Natural killer cell (primary cell): ENCODE measurements at regions not wholly inside any gene's neighbourhood (a gene's known extent, or its start where the extent isn't known, plus 50 kb on each side); places are given as distances from the start of the nearest gene placed in this dataset.
"Not testable (repeated sequence)": the region's sequence is repeated elsewhere in the genome, so short reads cannot be mapped to it uniquely, and the experiment has no call there.

ENCODE experiments used
- ATAC-seq, 3 donors: fragments of 150-1000 bp in 2 of 3; fragments of 200-7000 bp in 1 of 3; cut with Tn5 transposase; 1 replicate in 1 of 3; 2 replicates in 2 of 3; pipeline ENCODE4 v1.10.0; 2021; ENCODE audit warnings: mild to moderate bottlenecking in 2 of 3, moderate library complexity in 2 of 3
- DNase-seq, 2 donors: peaks; one replicate each; pipeline versions ENCODE4 v3.0.0 to v3.0.0-alpha.2; 2013 to 2021; ENCODE audit warnings: mixed read lengths in 1 of 2
- H3K27ac ChIP-seq: one replicate; pipeline ENCODE4 v1.5.1; 2013; ENCODE audit warnings: mild to moderate bottlenecking, low read length
- H3K27me3 ChIP-seq: one replicate; pipeline ENCODE4 v1.6.1; 2013; ENCODE audit warnings: low read length; ENCODE audit not compliant: control insufficient read depth, insufficient read depth
- H3K36me3 ChIP-seq: one replicate; pipeline ENCODE4 v1.6.1; 2013; ENCODE audit warnings: low read length; ENCODE audit not compliant: control insufficient read depth, insufficient read depth
- H3K4me1 ChIP-seq: one replicate; pipeline ENCODE4 v1.6.1; 2013; ENCODE audit warnings: low read length; ENCODE audit not compliant: control insufficient read depth, insufficient read depth
- H3K4me3 ChIP-seq: one replicate; pipeline ENCODE4 v1.5.1; 2013; ENCODE audit warnings: low read length
- H3K9me3 ChIP-seq: one replicate; pipeline ENCODE4 v1.6.1; 2013; ENCODE audit warnings: low read length; ENCODE audit not compliant: control insufficient read depth, insufficient read depth
- H3K27ac Mint-ChIP-seq, 2 donors: one replicate each; pipeline ENCODE4 v1.8.0; 2022; ENCODE audit warnings: mild to moderate bottlenecking in 2 of 2, mixed read lengths in 2 of 2, moderate library complexity in 1 of 2
- H3K27me3 Mint-ChIP-seq, 2 donors: one replicate each; pipeline ENCODE4 v1.8.0; 2022; ENCODE audit warnings: low read depth in 2 of 2, mixed read lengths in 2 of 2
- H3K36me3 Mint-ChIP-seq: one replicate; pipeline ENCODE4 v1.8.0; 2022; ENCODE audit warnings: mixed read lengths
- H3K4me1 Mint-ChIP-seq, 2 donors: one replicate each; pipeline ENCODE4 v1.8.0; 2022; ENCODE audit warnings: mixed read lengths in 2 of 2
- H3K4me3 Mint-ChIP-seq: one replicate; pipeline ENCODE4 v1.8.0; 2022; ENCODE audit warnings: mild to moderate bottlenecking, moderate library complexity, mixed read lengths
- H3K9me3 Mint-ChIP-seq, 2 donors: one replicate each; pipeline ENCODE4 v1.8.0; 2022; ENCODE audit warnings: mixed read lengths in 2 of 2
- CTCF ChIP-seq: fragments of 200-600 bp; IDR thresholded peaks from one replicate; pipeline ENCODE4 v1.8.0; 2022; ENCODE audit warnings: antibody characterized with exemption
- WGBS: methylation state at CpG from one replicate; pipeline ENCODE4 v1.1.7; 2013; ENCODE audit warnings: missing lambda C conversion rate; ENCODE audit not compliant: insufficient coverage; 5-methylcytosine and 5-hydroxymethylcytosine counted together
- intact Hi-C: fragments of 100-400 bp; cut with micrococcal nuclease; formaldehyde crosslinking; loops from one replicate; pipeline ENCODE4 v1.14.2; 2022

DNA sequence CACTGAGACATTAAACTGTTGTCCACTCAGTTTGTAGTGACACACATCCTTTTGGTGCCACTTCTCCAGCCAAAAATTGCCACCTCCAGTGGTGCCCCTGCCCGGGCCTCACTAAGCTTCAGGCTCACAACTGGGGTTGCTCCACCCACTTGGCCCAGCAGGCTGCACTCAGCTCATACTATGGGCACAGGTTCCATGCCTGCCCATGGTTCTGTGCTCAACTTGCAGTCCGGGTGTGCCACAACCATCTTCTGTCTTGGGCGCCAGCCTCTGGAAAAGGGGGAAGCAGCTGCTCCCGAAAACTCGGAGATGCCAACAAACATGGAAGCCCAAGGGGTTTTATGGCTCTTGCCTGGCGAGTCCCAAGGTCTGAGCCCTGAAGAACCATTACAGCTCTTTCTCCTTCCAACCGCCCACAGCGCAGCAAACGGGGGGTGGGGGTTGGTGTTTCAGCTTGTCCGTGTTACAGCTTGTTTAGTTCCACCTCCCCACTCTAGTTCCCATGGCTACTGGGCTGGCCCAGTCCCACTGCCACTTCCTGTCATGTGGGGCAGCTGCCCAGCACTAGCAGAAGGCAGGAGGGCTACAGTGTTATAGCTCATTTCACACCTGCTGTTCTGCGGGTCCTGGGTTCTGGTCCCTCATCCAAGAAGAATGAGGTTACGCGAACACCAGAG lies 998.3 kb downstream of the SLC16A7 start:
- Mint-ChIP-seq H3K27ac (no peak overlapping the region), H3K4me3 (no peak overlapping the region), H3K4me1 (no peaks in the 10 kb centered on the region), H3K36me3 (peaks cover 18% of the 10 kb centered on the region), H3K9me3 (peaks cover 17 to 27% of the 10 kb centered on the region in 2 donors), H3K27me3 (no peaks in the 10 kb centered on the region)
- Histone ChIP-seq H3K4me3 (no peak overlapping the region), H3K27ac (no peak overlapping the region), H3K36me3 (no peaks in the 10 kb centered on the region), H3K27me3 (no peaks in the 10 kb centered on the region), H3K4me1 (no peaks in the 10 kb centered on the region), H3K9me3 (peaks cover 9% of the 10 kb centered on the region)
- intact Hi-C loops: no loop called here
- DNase-seq: no peak
- ATAC-seq: no peak
- 87% methylated on average over 9 of the region's 13 CpGs for WGBS
- TF ChIP-seq CTCF: no peak

DNA sequence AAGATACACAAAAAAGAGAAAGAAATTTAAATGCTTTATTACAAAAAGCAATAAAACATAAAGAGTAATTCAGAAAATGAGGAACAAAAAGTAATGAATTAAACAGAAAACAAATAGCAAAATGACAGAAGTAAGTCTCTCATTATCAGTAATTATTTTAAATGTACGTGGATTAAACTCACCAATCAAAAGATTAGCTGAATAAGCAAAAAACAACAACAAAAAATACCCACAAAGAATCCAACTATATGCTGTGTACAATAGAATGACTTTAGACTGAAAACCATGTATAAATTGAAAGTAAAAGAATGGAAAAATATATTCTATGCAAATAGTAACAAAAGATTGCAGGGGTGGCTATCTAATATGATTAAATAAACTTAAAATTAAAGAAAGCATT lies 1006.8 kb downstream of the SLC16A7 start:
- no peak overlapping the region for H3K27ac ChIP-seq
- Mint-ChIP-seq H3K27me3 (no peaks in the 10 kb centered on the region), H3K9me3 (peaks cover 8 to 17% of the 10 kb centered on the region in 2 donors), H3K4me1 (no peaks in the 10 kb centered on the region), H3K4me3 (no peak overlapping the region), H3K27ac (no peak overlapping the region), H3K36me3 (peaks cover 8% of the 10 kb centered on the region)
- peaks cover 9% of the 10 kb centered on the region for H3K9me3 ChIP-seq
- H3K27me3 ChIP-seq: no peaks in the 10 kb centered on the region
- H3K4me1 ChIP-seq: no peaks in the 10 kb centered on the region
- H3K36me3 ChIP-seq: no peaks in the 10 kb centered on the region
- ATAC-seq (no peak), DNase-seq (no peak)
- WGBS: no CpG with 5 or more reads among the region's 1 CpG
- H3K4me3 ChIP-seq: no peak overlapping the region
- TF ChIP-seq CTCF: no peak
- intact Hi-C loops: no loop called here

GRCh38 chr12:60603475-60603874 lies 1007.6 kb downstream of the SLC16A7 start:
- intact Hi-C loops, H3K4me1 ChIP-seq, H3K4me3 ChIP-seq, H3K27me3 ChIP-seq, H3K27me3 Mint-ChIP-seq, H3K36me3 ChIP-seq, H3K4me1 Mint-ChIP-seq, H3K4me3 Mint-ChIP-seq, H3K27ac Mint-ChIP-seq, H3K36me3 Mint-ChIP-seq, H3K27ac ChIP-seq, ATAC-seq, DNase-seq: not testable (repeated sequence)
- 77% methylated on average over 5 of the region's 5 CpGs for WGBS
- H3K9me3 Mint-ChIP-seq: peaks cover 11 to 19% of the 10 kb centered on the region in 2 donors
- peaks cover 16% of the 10 kb centered on the region for H3K9me3 ChIP-seq

GRCh38 chr12:60616400-60616799 lies 1020.6 kb downstream of the SLC16A7 start:
- Histone ChIP-seq H3K4me1 (no peaks in the 10 kb centered on the region), H3K36me3 (no peaks in the 10 kb centered on the region), H3K4me3 (no peak overlapping the region), H3K27me3 (no peaks in the 10 kb centered on the region), H3K27ac (no peak overlapping the region), H3K9me3 (peaks cover 28% of the 10 kb centered on the region)
- H3K27me3 Mint-ChIP-seq: no peaks in the 10 kb centered on the region
- TF ChIP-seq CTCF: no peak
- H3K4me1 Mint-ChIP-seq: no peaks in the 10 kb centered on the region
- H3K27ac Mint-ChIP-seq: no peak overlapping the region
- peaks cover 21% of the 10 kb centered on the region for H3K36me3 Mint-ChIP-seq
- no peak overlapping the region for H3K4me3 Mint-ChIP-seq
- no peak for ATAC-seq
- intact Hi-C loops: no loop called here
- peaks cover 8 to 15% of the 10 kb centered on the region in 2 donors for H3K9me3 Mint-ChIP-seq
- no peak for DNase-seq
